NCI-H526 (cell line): ENCODE measurements at regions not wholly inside any gene's neighbourhood (a gene's known extent, or its start where the extent isn't known, plus 50 kb on each side); places are given as distances from the start of the nearest gene placed in this dataset.

ENCODE experiments used
- DNase-seq, 2 experiments: peaks; one replicate each; lab custom pipeline; 2025; lab: John Stamatoyannopoulos, UW

DNA sequence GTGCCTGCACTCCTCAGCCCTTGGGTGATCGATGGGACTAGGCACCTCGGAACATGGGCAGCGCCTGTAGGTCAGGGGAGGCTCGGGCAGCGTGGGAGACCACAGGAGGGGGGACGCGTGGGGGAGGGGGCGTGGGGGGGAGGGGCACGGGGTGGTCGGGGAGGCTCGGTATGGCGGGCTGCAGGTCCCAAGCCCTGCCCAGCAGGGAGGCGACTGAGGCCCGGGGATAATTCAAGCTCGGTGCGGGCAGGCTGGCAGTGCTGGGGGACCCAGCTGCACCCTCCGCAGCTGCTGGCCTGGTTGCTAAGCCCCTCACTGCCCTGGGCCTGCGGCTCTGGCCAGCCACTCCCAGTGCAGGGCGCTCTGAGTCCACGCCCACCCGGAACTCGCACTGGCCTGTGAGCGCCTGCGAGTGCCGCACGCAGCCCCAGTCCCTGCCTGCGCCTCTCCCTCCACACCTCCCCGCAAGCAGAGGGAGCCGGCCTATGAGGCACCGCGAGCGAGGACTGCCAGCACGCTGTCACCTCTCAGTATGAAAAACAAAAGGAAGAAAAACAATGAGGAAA is 1698.3 kb upstream of the RAG2 start:
- DNase-seq = no peak

DNA sequence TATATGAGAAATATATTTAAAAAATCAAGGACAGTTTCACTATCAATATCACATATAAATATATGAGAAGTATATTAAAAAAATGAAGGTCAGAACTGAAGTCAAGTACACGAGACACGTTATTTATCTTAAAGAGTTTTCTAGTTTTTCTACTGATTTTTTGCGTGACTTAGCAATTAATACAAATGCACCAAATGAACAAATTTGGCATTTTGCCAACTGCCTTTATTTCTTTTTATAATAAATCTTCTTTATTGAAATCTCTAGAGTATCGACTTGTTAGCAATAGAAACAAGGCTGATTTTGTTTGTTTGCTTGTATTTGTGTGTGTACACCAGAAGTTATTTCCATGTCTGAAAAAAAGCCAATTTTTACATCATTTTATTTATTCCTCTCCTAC is 1684.7 kb upstream of the RAG2 start:
- no peak for DNase-seq

DNA sequence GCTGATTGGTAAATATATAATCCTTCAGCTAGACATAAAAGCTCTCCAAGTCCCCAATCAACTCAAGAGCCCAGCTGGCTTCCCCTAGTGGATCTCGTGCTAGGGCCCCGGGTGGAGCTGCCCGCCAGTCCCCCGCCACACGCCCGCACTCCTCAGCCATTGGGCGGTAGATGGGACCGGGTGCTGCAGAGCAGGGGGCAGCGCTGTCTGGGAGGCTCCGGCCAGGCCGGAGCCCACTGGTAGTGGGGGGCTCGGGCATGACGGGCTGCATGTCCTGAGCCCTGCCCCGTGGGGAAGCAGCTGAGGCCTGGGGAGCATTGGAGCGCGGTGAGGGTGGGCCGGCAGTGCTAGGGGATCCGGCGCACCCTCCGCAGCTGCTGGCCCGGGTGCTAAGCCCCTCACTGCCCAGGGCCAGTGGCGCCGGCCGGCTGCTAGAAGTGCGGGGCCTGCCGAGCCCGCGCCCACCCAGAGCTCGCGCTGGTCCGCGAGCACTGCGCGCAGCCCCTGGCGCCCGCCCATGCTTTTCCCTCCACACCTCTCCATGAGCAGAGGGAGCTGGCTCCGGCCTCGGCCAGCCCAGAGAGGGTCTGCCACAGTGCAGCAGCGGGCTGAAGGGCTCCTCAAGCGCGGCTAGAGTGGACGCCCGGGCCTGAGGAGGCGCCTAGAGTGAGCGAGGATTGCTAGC is 1680.6 kb upstream of the RAG2 start:
- DNase-seq = no peak

DNA sequence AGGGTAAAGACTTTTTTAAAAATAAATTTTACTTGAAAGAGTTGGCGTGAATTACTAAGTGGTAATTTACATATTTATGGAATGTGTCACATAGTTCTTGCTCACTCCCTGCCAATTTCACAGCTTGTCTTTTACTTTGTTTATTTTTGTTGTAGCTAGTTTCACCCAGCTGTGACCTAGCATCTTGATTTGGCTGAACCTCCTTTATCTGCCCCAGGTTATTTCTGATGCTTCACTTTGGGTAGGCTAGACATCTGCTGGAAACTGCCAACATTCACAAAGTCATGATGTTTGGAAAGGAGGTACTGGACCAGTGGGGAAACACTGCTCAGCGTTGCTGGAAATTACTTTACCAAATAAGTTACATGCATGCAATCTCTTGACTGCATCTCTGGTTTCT is 1676.0 kb upstream of the RAG2 start:
- DNase-seq = no peak

DNA sequence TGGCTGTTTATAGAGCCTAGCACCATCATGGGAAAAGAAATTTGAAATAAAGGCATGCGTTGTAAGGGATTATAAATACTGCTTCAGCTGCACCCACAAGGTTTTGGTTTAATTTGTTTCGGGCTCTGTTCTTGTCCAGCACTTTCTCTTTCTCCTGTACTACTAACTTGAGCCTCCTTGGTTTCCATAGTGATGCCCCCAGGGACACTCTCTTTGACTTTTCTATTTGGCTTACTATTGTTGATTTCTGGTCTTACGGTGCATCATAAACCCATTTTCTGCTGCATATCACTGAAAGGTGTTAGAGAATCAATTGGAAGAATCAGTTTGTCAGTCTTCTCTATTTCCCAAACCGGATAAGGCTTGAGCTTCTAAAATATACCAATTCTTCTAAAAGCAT is 1674.3 kb upstream of the RAG2 start:
- DNase-seq = no peak

DNA sequence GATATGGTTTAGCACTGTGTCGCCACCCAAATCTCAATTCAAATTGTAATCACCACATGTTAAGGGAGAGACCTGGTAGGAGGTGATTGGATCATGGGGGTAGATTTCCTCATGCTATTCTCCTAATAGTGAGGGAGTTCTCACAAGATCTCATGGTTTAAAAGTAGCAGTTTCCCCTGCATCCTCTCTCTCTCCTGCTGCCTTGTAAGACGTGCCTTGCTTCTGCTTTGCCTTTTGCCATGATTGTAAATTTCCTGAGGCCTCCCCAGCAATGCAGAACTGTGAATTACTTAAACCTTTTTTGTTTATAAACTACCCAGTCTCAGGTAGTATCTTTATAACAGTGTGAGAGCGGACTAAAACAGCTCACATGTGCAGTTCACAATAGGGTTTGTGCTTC is 1668.7 kb upstream of the RAG2 start:
- DNase-seq = no peak

DNA sequence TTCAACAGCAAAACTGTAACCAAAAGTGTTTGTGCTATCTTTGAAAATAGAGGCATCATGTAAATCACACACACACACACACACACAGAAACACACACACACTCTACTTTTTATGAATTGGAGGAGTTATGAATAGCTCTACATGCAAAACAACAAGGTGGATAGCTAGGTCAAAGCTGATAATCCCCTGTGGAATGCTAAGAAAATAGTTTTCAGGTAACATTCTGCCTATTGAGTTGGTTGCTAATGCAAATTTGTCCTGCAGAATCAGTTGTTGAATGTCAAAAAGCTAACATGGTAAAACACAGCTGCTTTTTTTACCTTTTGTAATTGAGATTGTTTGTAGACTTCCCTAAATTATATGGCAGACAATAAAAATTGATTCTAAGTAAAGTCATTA is 1658.4 kb upstream of the RAG2 start:
- DNase-seq = no peak

DNA sequence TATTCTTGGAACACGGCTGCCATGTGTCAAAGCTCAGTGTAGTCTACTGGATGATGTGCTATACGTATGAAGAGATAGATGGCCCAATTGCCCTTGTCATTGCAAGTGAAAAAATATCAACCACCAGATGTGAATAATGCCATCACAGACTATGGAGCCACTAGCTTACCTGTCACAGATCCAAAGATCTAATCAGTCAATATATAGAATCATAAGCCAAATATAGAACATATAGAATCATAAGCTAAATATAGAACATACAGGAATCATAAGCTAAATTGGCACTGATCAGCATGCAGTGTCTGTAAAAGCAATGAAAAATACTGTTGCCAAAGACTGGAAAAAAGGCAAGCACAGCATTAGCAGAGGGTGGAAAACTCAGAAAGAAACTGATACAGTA is 1656.9 kb upstream of the RAG2 start:
- no peak for DNase-seq

DNA sequence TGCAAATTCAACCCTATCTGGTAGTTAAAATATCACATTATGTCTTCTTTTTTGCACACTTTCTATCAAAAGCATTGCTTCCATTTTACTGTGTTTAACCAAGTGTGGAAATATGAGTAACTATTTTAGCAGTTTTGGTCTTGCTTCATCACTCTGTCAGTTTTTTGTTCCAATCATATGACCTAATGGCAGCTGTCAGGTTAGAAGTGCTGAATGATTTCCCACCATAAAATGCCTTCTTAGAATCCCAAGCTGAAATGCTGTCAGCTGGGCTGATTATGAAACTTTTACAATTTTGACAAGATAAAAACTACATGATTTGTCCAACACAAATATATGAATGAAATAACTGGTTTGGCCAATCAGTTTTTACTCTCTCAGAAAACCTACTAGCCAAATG is 1654.6 kb upstream of the RAG2 start:
- no peak for DNase-seq

DNA sequence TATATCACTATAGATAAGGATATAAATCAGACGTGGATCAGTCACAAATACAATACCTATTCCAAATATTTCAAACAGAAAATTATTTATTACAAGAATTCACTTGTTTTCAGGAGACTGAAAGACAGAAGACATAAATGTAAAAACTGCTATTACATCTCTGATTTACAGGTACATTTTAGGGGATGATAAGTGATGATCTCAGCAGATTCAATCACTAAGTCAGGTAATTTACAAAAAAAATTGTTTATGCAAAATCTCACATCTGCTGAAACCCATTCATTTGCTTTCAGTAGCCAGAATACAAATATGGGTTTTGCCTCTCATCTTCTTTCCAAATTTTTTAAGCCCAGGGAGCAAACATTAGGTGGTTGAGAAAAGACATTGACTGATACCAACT is 1648.4 kb upstream of the RAG2 start:
- no peak for DNase-seq

DNA sequence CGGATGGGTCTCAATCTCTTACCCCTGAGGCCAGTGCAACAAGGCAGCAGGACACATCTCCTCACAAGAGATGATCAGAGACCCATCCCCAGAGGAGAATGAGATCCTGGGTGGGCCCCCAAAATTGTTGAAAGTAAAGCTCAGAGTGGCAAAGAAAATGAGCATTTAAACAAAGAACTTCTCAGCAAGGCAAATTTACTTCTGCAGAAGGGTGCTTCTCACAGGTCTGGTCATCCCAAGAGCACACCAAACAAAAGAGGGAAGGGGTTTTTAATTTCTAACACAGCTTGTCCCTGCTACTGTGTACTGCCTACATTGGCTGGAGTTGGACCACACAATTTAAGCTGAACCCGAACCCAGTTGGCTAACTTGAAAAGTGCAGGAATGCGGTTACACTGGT is 1628.6 kb upstream of the RAG2 start:
- DNase-seq = no peak

DNA sequence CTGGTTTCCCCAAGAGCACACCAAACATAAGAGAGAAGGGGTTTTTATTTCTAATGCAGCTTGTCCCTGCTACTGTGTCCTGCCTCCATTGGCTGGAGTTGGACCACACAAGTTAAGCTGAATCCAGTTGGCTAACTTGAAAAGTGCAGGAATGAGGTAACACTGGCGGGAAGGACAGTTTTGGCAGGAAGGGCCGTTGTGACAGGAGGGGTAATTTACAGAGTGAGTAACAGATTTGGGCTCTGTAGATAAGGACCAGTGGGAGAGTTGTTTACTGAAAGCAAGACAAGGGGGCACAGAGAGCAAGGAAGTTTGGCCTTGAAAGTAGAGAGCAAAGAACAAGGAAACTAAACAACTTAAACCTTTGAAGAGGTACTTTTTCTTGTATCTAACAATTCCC is 1623.3 kb upstream of the RAG2 start:
- no peak for DNase-seq

DNA sequence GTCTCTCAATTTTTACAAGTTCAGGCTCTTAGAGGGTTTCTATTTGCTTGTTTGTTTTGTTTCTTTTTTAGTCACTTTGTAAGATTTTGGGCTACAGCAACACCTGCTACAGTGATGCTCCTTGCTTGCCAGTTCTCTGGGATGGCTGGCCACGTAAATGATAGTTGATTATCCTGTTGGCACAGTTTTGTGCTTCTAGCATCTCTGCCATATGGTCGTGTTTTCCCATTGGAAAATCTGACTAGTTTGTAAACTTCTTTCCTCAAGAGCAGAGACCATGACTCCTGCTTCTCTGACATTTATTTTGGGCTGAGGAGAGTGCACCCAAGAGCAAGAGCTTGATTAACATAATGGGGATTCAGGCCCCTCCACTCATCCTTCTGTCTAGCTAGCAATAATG is 1621.6 kb upstream of the RAG2 start:
- no peak for DNase-seq

DNA sequence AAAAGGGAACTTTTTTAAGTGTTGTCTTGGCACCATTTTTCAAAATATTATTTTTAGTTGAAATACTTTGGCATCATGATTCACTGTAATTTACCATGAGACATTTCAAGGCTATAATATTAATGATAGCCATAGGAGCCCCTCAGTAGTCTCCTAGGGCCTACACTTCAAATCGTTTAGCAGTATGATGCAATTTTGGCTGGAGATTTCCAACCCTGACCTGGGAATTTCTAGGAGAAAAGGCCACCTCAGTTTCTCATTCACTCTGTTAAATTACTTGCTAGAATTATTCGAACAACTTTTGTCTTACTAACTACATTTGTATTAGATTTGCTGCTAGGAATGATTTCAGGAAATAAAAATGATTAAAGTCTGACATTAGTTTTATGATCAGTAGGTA is 1610.9 kb upstream of the RAG2 start:
- no peak for DNase-seq

DNA sequence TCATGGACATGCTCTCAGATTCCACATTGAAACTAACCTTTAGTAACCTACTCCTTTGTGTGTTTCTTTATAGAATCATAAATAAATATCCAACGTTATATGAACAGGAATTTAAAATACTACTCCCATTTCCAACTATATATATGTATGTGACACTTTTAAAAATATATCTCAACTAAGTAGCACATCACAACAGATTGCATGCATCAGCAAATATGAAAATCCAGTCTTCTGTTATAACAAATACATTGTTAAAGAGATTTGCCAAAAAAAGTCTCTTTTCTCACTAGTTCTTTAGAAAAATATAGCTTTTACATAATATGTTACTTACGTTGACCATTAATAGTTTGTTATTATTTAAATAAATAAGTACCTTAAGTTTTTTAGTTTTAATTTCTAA is 1608.6 kb upstream of the RAG2 start:
- DNase-seq = no peak

DNA sequence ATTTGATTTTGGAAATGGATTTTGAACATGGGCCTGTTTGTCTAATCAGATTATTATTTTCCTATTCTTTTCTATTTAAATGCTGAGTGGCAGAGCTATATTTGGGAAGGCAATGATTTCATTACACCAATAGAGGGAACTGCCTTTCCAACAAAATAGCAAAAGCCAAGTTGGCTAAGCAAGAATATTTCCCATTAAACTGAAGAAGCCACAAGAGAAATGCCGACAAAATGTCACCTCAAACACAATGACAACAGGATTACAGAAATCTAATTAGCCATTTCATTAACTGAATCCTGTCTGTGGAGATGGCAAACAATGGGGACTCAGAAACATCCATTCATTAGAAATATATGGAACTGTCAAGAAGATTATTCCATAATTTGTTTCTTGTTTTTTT is 1593.1 kb upstream of the RAG2 start:
- DNase-seq = no peak

DNA sequence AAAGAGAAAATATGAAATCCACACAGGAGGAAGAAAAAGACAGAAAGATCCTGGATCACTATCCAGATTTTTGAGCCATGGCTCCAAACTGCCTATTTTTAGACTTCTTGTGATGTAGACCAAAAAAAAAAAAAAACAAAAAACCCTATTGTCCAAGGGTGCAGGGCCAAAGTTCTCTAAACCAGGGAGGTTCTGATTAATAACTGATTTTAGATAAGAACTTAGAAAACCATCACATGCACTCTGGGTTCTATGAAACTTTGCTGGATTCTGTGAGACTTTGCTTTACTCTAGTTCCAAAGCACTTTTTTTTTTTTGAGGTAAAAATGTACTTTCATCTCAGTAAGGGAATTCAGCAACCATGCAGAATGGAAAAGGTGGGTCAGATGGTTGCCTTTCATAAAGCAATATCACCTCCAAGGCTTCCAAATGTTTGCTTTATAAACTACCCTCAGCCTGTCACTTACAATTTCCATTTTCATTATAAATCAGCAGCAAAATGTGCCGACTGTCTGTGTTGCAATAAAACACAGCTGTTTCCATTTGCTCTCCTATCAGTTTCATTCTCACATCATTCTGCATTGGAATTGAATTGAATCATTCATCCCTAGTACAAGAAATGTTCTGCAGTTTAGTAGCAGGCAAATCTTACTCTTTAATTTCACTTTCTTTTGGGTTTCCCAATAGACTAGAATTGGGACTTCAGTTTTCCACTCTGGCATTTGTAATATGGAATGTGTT is 1584.3 kb upstream of the RAG2 start:
- no peak for DNase-seq

DNA sequence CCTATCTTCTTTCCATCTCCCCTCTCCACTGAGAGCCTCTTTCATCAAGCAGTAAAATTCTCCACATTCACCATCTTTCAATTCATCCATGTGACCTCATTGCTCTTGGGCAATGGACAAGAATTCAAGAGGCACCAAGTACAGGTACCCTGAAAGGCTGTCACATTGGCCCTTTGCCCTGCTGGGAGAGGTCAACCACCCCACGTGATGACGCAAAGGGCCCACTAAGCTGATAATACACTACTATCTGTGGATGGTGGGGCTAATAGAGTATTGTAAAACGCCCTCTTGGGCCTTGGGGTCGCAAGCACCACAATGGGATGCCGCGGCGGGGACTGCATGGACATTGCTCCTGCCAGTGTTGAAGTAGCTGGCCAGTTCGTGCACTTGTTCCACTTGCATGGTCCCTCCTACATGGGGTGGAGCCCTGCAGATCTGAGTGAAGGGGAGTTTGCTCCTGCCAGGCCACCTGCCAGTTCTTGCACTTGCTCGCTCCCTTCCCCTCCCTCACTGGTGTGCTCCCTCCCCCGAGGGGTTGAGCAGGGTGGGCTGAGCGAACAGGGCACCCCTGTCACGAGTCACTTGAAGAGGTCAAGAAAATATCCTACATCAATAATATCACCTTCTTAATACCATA is 1578.8 kb upstream of the RAG2 start:
- DNase-seq = no peak

DNA sequence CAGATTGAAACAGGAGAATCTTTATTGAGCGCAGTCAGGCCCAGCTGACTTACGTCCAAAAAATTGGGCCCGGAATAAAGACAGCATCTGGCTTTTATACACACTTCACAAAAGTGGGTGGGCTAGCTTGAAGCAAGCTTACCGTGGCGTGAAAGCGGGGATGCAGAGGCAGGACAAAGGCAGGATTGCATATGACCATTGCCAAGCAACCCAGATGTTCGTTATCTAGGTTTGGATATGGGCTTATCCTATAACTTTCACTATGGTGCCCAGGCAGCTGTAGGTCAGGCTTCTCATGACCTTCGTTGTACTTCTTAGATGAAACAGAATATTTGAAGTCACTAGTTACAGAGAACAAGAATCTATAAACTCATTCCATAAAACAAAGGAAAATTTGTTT is 1575.6 kb upstream of the RAG2 start:
- no peak for DNase-seq

DNA sequence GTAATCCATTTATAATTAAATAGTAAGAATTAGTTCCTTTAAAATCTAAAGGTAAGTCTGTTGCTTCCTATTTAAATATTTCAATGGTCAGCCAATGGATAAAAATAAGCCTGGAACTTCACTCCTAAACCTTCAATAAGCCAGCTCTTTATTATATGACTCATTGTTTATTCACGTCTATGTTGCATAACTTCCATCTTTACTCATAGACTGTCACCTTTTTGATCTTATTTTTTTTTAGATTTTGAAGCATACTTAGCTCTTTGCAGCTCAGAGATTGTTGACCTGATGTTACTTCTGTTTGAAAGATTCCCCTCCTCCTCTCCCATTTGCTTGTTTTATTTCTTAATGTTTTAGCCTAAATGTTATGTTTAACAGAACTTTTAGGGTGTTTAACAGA is 1571.2 kb upstream of the RAG2 start:
- DNase-seq = no peak

DNA sequence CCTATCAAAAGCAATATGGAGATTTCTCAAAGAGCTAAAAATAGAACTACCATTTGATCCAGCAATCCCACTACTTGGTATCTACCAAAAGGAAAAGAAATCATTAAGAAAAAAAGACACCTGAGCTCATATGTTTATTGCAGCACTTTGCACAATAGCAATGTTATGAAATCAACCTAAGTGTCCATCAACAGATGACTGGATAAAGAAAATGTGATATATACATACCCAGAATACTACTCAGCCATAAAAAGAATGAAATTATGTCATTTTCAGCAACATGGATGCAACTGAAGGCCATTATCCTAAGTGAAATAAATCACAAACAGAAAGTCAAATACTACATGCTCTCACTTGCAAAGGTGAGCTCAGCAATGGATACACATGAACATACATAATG is 1565.5 kb upstream of the RAG2 start:
- DNase-seq = no peak

DNA sequence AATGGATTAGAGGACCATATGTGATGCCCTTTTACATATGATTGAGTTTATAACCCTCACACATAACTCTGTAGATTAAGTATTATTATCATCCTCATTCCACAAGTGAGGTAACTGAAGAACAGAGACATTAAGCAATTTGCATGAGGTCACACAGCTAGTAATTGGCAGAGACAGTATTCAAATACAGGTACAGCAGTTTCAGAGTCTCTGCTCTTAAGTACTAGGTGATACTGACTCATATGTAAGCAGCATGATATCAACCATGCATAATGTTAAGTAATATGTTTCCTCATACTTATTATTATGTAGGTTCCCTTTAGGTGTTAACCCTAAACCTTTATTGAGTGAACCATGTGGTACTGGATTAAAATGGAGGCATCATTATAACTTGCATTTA is 1562.4 kb upstream of the RAG2 start:
- DNase-seq = no peak

DNA sequence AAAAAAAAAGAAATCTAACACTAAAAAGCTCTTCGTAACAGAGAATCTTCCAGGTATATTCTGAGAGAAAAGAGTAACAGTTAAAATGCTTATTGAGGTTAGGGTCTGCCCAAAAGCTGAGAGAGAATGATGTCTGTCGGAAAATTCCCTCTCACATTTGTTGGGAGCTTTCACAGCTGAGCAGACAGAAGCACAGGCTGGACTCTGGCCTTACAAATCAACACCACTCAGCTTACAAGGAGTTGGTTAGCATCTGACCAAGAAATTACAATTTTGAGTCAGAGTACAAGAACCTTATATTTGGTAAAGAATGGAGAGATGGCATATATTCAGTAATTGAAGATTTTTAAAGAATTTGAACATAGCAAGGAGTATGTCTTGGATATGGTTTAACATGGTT is 1561.0 kb upstream of the RAG2 start:
- DNase-seq = no peak
